Keratinocyte (primary cell): ENCODE measurements at regions not wholly inside any gene's neighbourhood (a gene's known extent, or its start where the extent isn't known, plus 50 kb on each side); places are given as distances from the start of the nearest gene placed in this dataset.

Experiments
- DNase-seq: peaks from one replicate; pipeline ENCODE4 v3.0.0-alpha.2; 2011; ENCODE audit warnings: low read depth, missing footprints, low spot score
- FAIRE-seq: peaks from 2 replicates; lab custom pipeline; 2011; peaks lifted over from hg19 to GRCh38; lab: Jason Lieb, UNC
- H2AFZ ChIP-seq: 2 replicates; pipeline ENCODE4 v1.6.0; 2012; ENCODE audit warnings: low read length, control low read depth, inconsistent platforms; ENCODE audit not compliant: control insufficient read depth
- H3K27ac ChIP-seq: 2 replicates; pipeline ENCODE4 v1.5.1; 2011; ENCODE audit warnings: low read length; ENCODE audit not compliant: control insufficient read depth, insufficient read depth
- H3K27me3 ChIP-seq: 3 replicates; pipeline ENCODE4 v1.6.0; 2011; ENCODE audit warnings: low read length; ENCODE audit not compliant: control insufficient read depth, insufficient read depth; ENCODE audit errors: extremely low read depth
- H3K36me3 ChIP-seq, 2 experiments: 2 replicates in 1 of 2; 3 replicates in 1 of 2; pipeline ENCODE4 v1.5.1; 2011; ENCODE audit warnings: low read length in 2 of 2, mild to moderate bottlenecking in 1 of 2; ENCODE audit not compliant: control insufficient read depth in 2 of 2, insufficient read depth in 2 of 2; ENCODE audit errors: extremely low read depth in 1 of 2
- H3K4me1 ChIP-seq: 3 replicates; pipeline ENCODE4 v1.5.1; 2011; ENCODE audit warnings: low read length; ENCODE audit not compliant: control insufficient read depth, insufficient read depth; ENCODE audit errors: extremely low read depth
- H3K4me2 ChIP-seq: 3 replicates; pipeline ENCODE4 v1.6.0; 2011; ENCODE audit warnings: low read depth, low read length; ENCODE audit not compliant: control insufficient read depth, insufficient read depth; ENCODE audit errors: extremely low read depth
- H3K4me3 ChIP-seq, 3 experiments: fragments of 200-600 bp in 1 of 3; sonication (generic) in 1 of 3; 2 replicates in 2 of 3; 3 replicates in 1 of 3; pipeline ENCODE4 v1.5.1; 2011 to 2016; ENCODE audit warnings: low read length in 3 of 3, mild to moderate bottlenecking in 3 of 3, control low read depth in 2 of 3, inconsistent platforms in 1 of 3, low read depth in 1 of 3, mixed read lengths in 1 of 3, mixed run types in 1 of 3, moderate library complexity in 1 of 3; ENCODE audit not compliant: control insufficient read depth in 2 of 3, insufficient read depth in 2 of 3; ENCODE audit errors: extremely low read depth in 1 of 3
- H3K79me2 ChIP-seq: 2 replicates; pipeline ENCODE4 v1.6.0; 2012; ENCODE audit warnings: low read length; ENCODE audit not compliant: control insufficient read depth, insufficient read depth
- H3K9ac ChIP-seq: 3 replicates; pipeline ENCODE4 v1.6.0; 2011; ENCODE audit warnings: low read length; ENCODE audit not compliant: control insufficient read depth, insufficient read depth; ENCODE audit errors: extremely low read depth
- H3K9me1 ChIP-seq: 3 replicates; pipeline ENCODE4 v1.6.0; 2011; ENCODE audit warnings: low read length; ENCODE audit not compliant: control insufficient read depth, insufficient read depth; ENCODE audit errors: extremely low read depth
- H3K9me3 ChIP-seq: 2 replicates; pipeline ENCODE4 v1.5.1; 2012; ENCODE audit warnings: low read depth, low read length; ENCODE audit not compliant: control insufficient read depth
- H4K20me1 ChIP-seq: 3 replicates; pipeline ENCODE4 v1.6.0; 2011; ENCODE audit warnings: low read length; ENCODE audit not compliant: control insufficient read depth, insufficient read depth; ENCODE audit errors: extremely low read depth
- CTCF ChIP-seq, 3 experiments: IDR thresholded peaks in 1 of 3; conservative IDR thresholded peaks in 1 of 3; optimal IDR thresholded peaks in 1 of 3; 2 replicates in 2 of 3; 3 replicates in 1 of 3; pipeline versions ENCODE3 to v1.5.1; 2011; ENCODE audit warnings: low read length in 3 of 3, mild to moderate bottlenecking in 3 of 3, moderate library complexity in 2 of 3, control low read depth in 1 of 3, inconsistent platforms in 1 of 3; ENCODE audit not compliant: insufficient read depth in 2 of 3; ENCODE audit errors: extremely low read depth in 1 of 3
- EZH2 ChIP-seq: IDR thresholded peaks from one replicate; pipeline ENCODE4 v1.6.1; 2012; ENCODE audit warnings: inconsistent platforms, mild to moderate bottlenecking, low read length, moderate library complexity
- dilution Hi-C: fragments of 300-500 bp; cut with MboI; formaldehyde crosslinking; loops from one replicate; pipeline ENCODE4 v1.7.0; 2020; ENCODE audit warnings: low sequenced_read_pairs; ENCODE audit not compliant: extremely low pct_ligation_motif_present

- no peak for FAIRE-seq
- H3K4me3 ChIP-seq = no peak overlapping the region
- no peaks in the 10 kb centered on the region for H3K9me1 ChIP-seq
- H3K36me3 ChIP-seq = no peaks in the 10 kb centered on the region
- DNase-seq = no peak
- H3K4me2 ChIP-seq = no peak overlapping the region
- H3K9ac ChIP-seq = no peak overlapping the region
- H3K27ac ChIP-seq = no peak overlapping the region
- no peaks in the 10 kb centered on the region for H3K4me1 ChIP-seq
- dilution Hi-C loops = no loop called here
- no peaks in the 10 kb centered on the region for H3K9me3 ChIP-seq
- H2AFZ ChIP-seq = no peak overlapping the region
- no peak for TF ChIP-seq CTCF (optimal IDR thresholded peaks at IDR 0.05 in 1 of 3, IDR thresholded peaks at IDR 0.05 in 1 of 3, conservative IDR thresholded peaks at IDR 0.05 in 1 of 3; ENCODE audit: extremely low read depth in 1 of 3, insufficient read depth in 2 of 3, low read length in 3 of 3)
- TF ChIP-seq EZH2 = no peak
- no peaks in the 10 kb centered on the region for H3K27me3 ChIP-seq
- H3K79me2 ChIP-seq = no peaks in the 10 kb centered on the region
- no peaks in the 10 kb centered on the region for H4K20me1 ChIP-seq
These were observed 670.1 kb upstream of the CDH9 start for GRCh38 chr5:27708534-27708933.

DNA sequence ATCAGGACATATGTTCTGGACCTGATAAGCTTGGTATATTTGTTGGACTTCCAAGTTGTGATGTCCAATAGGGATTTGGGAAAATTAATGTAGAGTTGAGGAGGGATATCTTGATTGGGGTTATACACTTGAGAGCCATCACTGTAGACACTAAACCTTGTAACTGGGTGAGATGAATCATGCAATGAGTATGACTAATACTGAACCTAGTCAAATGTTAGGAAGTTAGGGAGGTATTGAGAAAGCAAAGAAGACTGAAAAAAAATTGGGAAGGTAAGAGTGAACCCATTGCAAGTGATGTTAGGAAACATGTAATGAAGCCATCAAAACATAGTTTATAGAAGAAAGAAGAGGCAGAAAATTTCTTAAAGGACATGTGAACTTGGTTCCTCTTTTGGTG lies 668.4 kb upstream of the CDH9 start:
- Histone ChIP-seq H3K27me3 (no peaks in the 10 kb centered on the region), H3K9me1 (no peaks in the 10 kb centered on the region), H3K4me3 (no peak overlapping the region), H3K4me2 (no peak overlapping the region), H3K36me3 (no peaks in the 10 kb centered on the region), H3K9me3 (no peaks in the 10 kb centered on the region), H3K79me2 (no peaks in the 10 kb centered on the region), H3K27ac (no peak overlapping the region), H3K9ac (no peak overlapping the region), H4K20me1 (no peaks in the 10 kb centered on the region), H3K4me1 (no peaks in the 10 kb centered on the region), H2AFZ (no peak overlapping the region)
- FAIRE-seq (no peak), DNase-seq (no peak)
- TF ChIP-seq CTCF (optimal IDR thresholded peaks at IDR 0.05 in 1 of 3, IDR thresholded peaks at IDR 0.05 in 1 of 3, conservative IDR thresholded peaks at IDR 0.05 in 1 of 3; ENCODE audit: extremely low read depth in 1 of 3, insufficient read depth in 2 of 3, low read length in 3 of 3) (no peak), EZH2 (no peak)
- dilution Hi-C loops = no loop called here
